ENCODE measurements at regions not wholly inside any gene's neighbourhood (a gene's known extent, or its start where the extent isn't known, plus 50 kb on each side); places are given as distances from the start of the nearest gene placed in this dataset.

- TF ChIP-seq, protein P1, sequence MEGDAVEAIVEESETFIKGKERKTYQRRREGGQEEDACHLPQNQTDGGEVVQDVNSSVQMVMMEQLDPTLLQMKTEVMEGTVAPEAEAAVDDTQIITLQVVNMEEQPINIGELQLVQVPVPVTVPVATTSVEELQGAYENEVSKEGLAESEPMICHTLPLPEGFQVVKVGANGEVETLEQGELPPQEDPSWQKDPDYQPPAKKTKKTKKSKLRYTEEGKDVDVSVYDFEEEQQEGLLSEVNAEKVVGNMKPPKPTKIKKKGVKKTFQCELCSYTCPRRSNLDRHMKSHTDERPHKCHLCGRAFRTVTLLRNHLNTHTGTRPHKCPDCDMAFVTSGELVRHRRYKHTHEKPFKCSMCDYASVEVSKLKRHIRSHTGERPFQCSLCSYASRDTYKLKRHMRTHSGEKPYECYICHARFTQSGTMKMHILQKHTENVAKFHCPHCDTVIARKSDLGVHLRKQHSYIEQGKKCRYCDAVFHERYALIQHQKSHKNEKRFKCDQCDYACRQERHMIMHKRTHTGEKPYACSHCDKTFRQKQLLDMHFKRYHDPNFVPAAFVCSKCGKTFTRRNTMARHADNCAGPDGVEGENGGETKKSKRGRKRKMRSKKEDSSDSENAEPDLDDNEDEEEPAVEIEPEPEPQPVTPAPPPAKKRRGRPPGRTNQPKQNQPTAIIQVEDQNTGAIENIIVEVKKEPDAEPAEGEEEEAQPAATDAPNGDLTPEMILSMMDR (IDR thresholded peaks at IDR 0.05; ENCODE audit: unreplicated experiment in 3 of 3), result no peak
- Mint-ChIP-seq H3K4me1 (no peaks in the 10 kb centered on the region), H3K4me3 (no peak overlapping the region), H3K27me3 (ENCODE audit: low read depth) (no peaks in the 10 kb centered on the region), H3K27ac (no peak overlapping the region), H3K36me3 (ENCODE audit: low read depth) (no peaks in the 10 kb centered on the region), H3K9me3 (peaks cover 8% of the 10 kb centered on the region)
Measured at GRCh38 chr21:24894324-24894723, 713.0 kb downstream of the MRPL39 start.

GRCh38 chr21:24890021-24890420, 717.3 kb downstream of the MRPL39 start:
- Mint-ChIP-seq H3K27me3 (ENCODE audit: low read depth) (no peaks in the 10 kb centered on the region), H3K36me3 (ENCODE audit: low read depth) (no peaks in the 10 kb centered on the region), H3K4me3 (no peak overlapping the region), H3K27ac (no peak overlapping the region), H3K9me3 (peaks cover 7% of the 10 kb centered on the region), H3K4me1 (no peaks in the 10 kb centered on the region)
- TF ChIP-seq, protein P1 (IDR thresholded peaks at IDR 0.05; ENCODE audit: unreplicated experiment in 3 of 3), result no peak

GRCh38 chr21:24881506-24881905, 725.8 kb downstream of the MRPL39 start:
- Mint-ChIP-seq H3K4me1 (no peaks in the 10 kb centered on the region), H3K9me3 (peaks cover 9% of the 10 kb centered on the region), H3K4me3 (no peak overlapping the region), H3K27me3 (ENCODE audit: low read depth) (no peaks in the 10 kb centered on the region), H3K36me3 (ENCODE audit: low read depth) (no peaks in the 10 kb centered on the region), H3K27ac (no peak overlapping the region)
- TF ChIP-seq, protein P1 (IDR thresholded peaks at IDR 0.05; ENCODE audit: unreplicated experiment in 3 of 3), result no peak

- Mint-ChIP-seq H3K27ac (no peak overlapping the region), H3K4me1 (no peaks in the 10 kb centered on the region), H3K27me3 (ENCODE audit: low read depth) (no peaks in the 10 kb centered on the region), H3K4me3 (no peak overlapping the region), H3K9me3 (peaks cover 12% of the 10 kb centered on the region), H3K36me3 (ENCODE audit: low read depth) (no peaks in the 10 kb centered on the region)
- TF ChIP-seq, protein P1 (IDR thresholded peaks at IDR 0.05; ENCODE audit: unreplicated experiment in 3 of 3), result no peak
Measured at GRCh38 chr21:24870633-24871032, 736.6 kb downstream of the MRPL39 start.

- TF ChIP-seq, protein P1 (IDR thresholded peaks at IDR 0.05; ENCODE audit: unreplicated experiment in 3 of 3), result no peak
- Mint-ChIP-seq H3K27ac (no peak overlapping the region), H3K27me3 (ENCODE audit: low read depth) (no peaks in the 10 kb centered on the region), H3K4me1 (no peaks in the 10 kb centered on the region), H3K4me3 (no peak overlapping the region), H3K9me3 (peaks cover 12% of the 10 kb centered on the region), H3K36me3 (ENCODE audit: low read depth) (no peaks in the 10 kb centered on the region)
Measured at GRCh38 chr21:24869862-24870261, 737.4 kb downstream of the MRPL39 start.

DNA sequence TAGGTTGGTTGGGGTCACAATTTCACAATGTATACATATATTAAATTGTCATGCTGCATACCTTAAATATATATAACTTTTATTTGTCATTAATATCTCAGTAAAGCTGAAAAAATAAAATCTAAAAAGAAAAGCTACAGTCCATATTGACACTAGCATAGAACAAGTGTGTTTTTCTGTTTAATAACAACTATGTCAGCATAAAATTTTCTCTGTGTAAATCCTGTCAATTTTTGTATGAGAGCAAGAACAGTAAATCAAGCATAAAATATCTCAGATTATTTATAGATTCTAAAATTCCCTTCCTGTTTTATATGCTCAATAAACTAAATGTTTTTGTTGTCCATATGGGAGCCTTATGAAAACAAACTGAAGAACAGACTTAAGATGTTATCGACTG, 739.2 kb downstream of the MRPL39 start:
- Mint-ChIP-seq H3K36me3 (ENCODE audit: low read depth) (no peaks in the 10 kb centered on the region), H3K27me3 (ENCODE audit: low read depth) (no peaks in the 10 kb centered on the region), H3K9me3 (peaks cover 12% of the 10 kb centered on the region), H3K4me3 (no peak overlapping the region), H3K27ac (no peak overlapping the region), H3K4me1 (no peaks in the 10 kb centered on the region)
- TF ChIP-seq, protein P1 (IDR thresholded peaks at IDR 0.05; ENCODE audit: unreplicated experiment in 3 of 3), result no peak

Data from nephron (organoid).